WTC11 (cell line): ENCODE measurements at regions not wholly inside any gene's neighbourhood (a gene's known extent, or its start where the extent isn't known, plus 50 kb on each side); places are given as distances from the start of the nearest gene placed in this dataset.

ENCODE experiments used
- CREM ChIP-seq: sonication (generic); formaldehyde crosslinking; IDR thresholded peaks from 2 replicates; pipeline ENCODE4 v1.8.1; 2022; ENCODE audit warnings: mild to moderate bottlenecking, missing genetic modification reagents, moderate library complexity
- CTCF ChIP-seq: fragments of 200-600 bp; IDR thresholded peaks from 2 replicates; pipeline ENCODE4 v1.8.0; 2022; ENCODE audit warnings: antibody characterized with exemption
- ESRRA ChIP-seq: sonication (generic); formaldehyde crosslinking; IDR thresholded peaks from 2 replicates; pipeline ENCODE4 v1.8.1; 2022; ENCODE audit warnings: mild to moderate bottlenecking, missing genetic modification reagents, borderline replicate concordance
- KAT7 ChIP-seq: sonication (generic); formaldehyde crosslinking; IDR thresholded peaks from 2 replicates; pipeline ENCODE4 v1.8.1; 2023; ENCODE audit warnings: missing genetic modification reagents, mild to moderate bottlenecking, borderline replicate concordance
- MAX ChIP-seq: sonication (generic); formaldehyde crosslinking; IDR thresholded peaks from 2 replicates; pipeline ENCODE4 v1.8.0; 2022; ENCODE audit warnings: mild to moderate bottlenecking, missing genetic modification reagents
- MYBL2 ChIP-seq: sonication (generic); formaldehyde crosslinking; IDR thresholded peaks from 2 replicates; pipeline ENCODE4 v1.8.1; 2023; ENCODE audit warnings: mild to moderate bottlenecking, moderate library complexity, missing genetic modification reagents
- SP1 ChIP-seq: sonication (generic); formaldehyde crosslinking; conservative IDR thresholded peaks from 2 replicates; pipeline ENCODE4 v1.8.1; 2022; ENCODE audit warnings: missing genetic modification reagents
- TEAD4 ChIP-seq: sonication (generic); formaldehyde crosslinking; IDR thresholded peaks from 2 replicates; pipeline ENCODE4 v1.8.0; 2022; ENCODE audit warnings: mild to moderate bottlenecking, missing genetic modification reagents
- USF1 ChIP-seq: sonication (generic); formaldehyde crosslinking; IDR thresholded peaks from 2 replicates; pipeline ENCODE4 v1.8.0; 2022; ENCODE audit warnings: mild to moderate bottlenecking, missing genetic modification reagents
- ZBTB43 ChIP-seq: sonication (generic); formaldehyde crosslinking; IDR thresholded peaks from 2 replicates; pipeline ENCODE4 v1.8.1; 2023; ENCODE audit warnings: mild to moderate bottlenecking, missing genetic modification reagents
- ZNF416 ChIP-seq: fragments of 250-450 bp; sonication (Bioruptor Pico); IDR thresholded peaks from 2 replicates; pipeline ENCODE4 v1.9.0; 2021; ENCODE audit warnings: mild to moderate bottlenecking, inconsistent platforms

- TF ChIP-seq CREM (CRISPR knock-in tag): no peak
- no peak for TF ChIP-seq ESRRA (CRISPR knock-in tag)
- no peak for TF ChIP-seq USF1 (CRISPR knock-in tag)
- no peak for TF ChIP-seq MAX (CRISPR knock-in tag)
- no peak for TF ChIP-seq CTCF
- no peak for TF ChIP-seq SP1
- TF ChIP-seq MYBL2: no peak
- TF ChIP-seq ZNF416 (CRISPR knock-in tag): no peak
- no peak for TF ChIP-seq TEAD4 (CRISPR knock-in tag)
- no peak for TF ChIP-seq ZBTB43
- no peak for TF ChIP-seq KAT7
Observed at GRCh38 chr4:179738822-179739221, 2296.6 kb upstream of the AGA start.
